Natural killer cell (primary cell): ENCODE measurements at regions not wholly inside any gene's neighbourhood (a gene's known extent, or its start where the extent isn't known, plus 50 kb on each side); places are given as distances from the start of the nearest gene placed in this dataset.

Experiments
- ATAC-seq, 3 donors: fragments of 150-1000 bp in 2 of 3; fragments of 200-7000 bp in 1 of 3; cut with Tn5 transposase; 1 replicate in 1 of 3; 2 replicates in 2 of 3; pipeline ENCODE4 v1.10.0; 2021; ENCODE audit warnings: mild to moderate bottlenecking in 2 of 3, moderate library complexity in 2 of 3
- DNase-seq, 2 donors: peaks; one replicate each; pipeline versions ENCODE4 v3.0.0 to v3.0.0-alpha.2; 2013 to 2021; ENCODE audit warnings: mixed read lengths in 1 of 2
- H3K27ac ChIP-seq: one replicate; pipeline ENCODE4 v1.5.1; 2013; ENCODE audit warnings: mild to moderate bottlenecking, low read length
- H3K27me3 ChIP-seq: one replicate; pipeline ENCODE4 v1.6.1; 2013; ENCODE audit warnings: low read length; ENCODE audit not compliant: control insufficient read depth, insufficient read depth
- H3K36me3 ChIP-seq: one replicate; pipeline ENCODE4 v1.6.1; 2013; ENCODE audit warnings: low read length; ENCODE audit not compliant: control insufficient read depth, insufficient read depth
- H3K4me1 ChIP-seq: one replicate; pipeline ENCODE4 v1.6.1; 2013; ENCODE audit warnings: low read length; ENCODE audit not compliant: control insufficient read depth, insufficient read depth
- H3K4me3 ChIP-seq: one replicate; pipeline ENCODE4 v1.5.1; 2013; ENCODE audit warnings: low read length
- H3K9me3 ChIP-seq: one replicate; pipeline ENCODE4 v1.6.1; 2013; ENCODE audit warnings: low read length; ENCODE audit not compliant: control insufficient read depth, insufficient read depth
- H3K27ac Mint-ChIP-seq, 2 donors: one replicate each; pipeline ENCODE4 v1.8.0; 2022; ENCODE audit warnings: mild to moderate bottlenecking in 2 of 2, mixed read lengths in 2 of 2, moderate library complexity in 1 of 2
- H3K27me3 Mint-ChIP-seq, 2 donors: one replicate each; pipeline ENCODE4 v1.8.0; 2022; ENCODE audit warnings: low read depth in 2 of 2, mixed read lengths in 2 of 2
- H3K36me3 Mint-ChIP-seq: one replicate; pipeline ENCODE4 v1.8.0; 2022; ENCODE audit warnings: mixed read lengths
- H3K4me1 Mint-ChIP-seq, 2 donors: one replicate each; pipeline ENCODE4 v1.8.0; 2022; ENCODE audit warnings: mixed read lengths in 2 of 2
- H3K4me3 Mint-ChIP-seq: one replicate; pipeline ENCODE4 v1.8.0; 2022; ENCODE audit warnings: mild to moderate bottlenecking, moderate library complexity, mixed read lengths
- H3K9me3 Mint-ChIP-seq, 2 donors: one replicate each; pipeline ENCODE4 v1.8.0; 2022; ENCODE audit warnings: mixed read lengths in 2 of 2
- WGBS: methylation state at CpG from one replicate; pipeline ENCODE4 v1.1.7; 2013; ENCODE audit warnings: missing lambda C conversion rate; ENCODE audit not compliant: insufficient coverage; 5-methylcytosine and 5-hydroxymethylcytosine counted together
- intact Hi-C: fragments of 100-400 bp; cut with micrococcal nuclease; formaldehyde crosslinking; loops from one replicate; pipeline ENCODE4 v1.14.2; 2022
- TF ChIP-seq, protein P1 (sequence below): fragments of 200-600 bp; IDR thresholded peaks from one replicate; pipeline ENCODE4 v1.8.0; 2022; ENCODE audit warnings: antibody characterized with exemption

DNA sequence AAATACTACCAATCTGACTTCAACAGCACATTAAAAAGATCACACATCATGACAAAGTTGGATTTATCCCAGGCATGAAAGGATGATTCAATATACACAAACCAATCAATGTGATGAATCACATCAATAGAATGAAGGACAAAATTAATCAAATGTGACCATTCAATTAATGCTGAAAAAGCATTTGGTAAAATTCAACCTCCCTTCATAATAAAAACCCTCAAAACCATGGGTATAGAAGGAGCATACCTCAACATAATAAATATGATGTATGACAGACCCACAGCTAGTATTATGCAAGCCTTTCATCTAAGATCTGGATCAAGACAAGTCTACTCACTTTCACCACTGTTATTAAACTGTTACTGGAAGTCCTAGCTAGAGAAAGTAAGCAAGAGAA is 921.7 kb upstream of the RAG2 start:
- Mint-ChIP-seq H3K27ac (no peak overlapping the region), H3K27me3 (no peaks in the 10 kb centered on the region), H3K36me3 (peaks cover 29% of the 10 kb centered on the region), H3K4me3 (no peak overlapping the region), H3K4me1 (no peaks in the 10 kb centered on the region), H3K9me3 (peaks cover 3 to 6% of the 10 kb centered on the region in 2 donors)
- H3K4me3 ChIP-seq, result no peak overlapping the region
- H3K27me3 ChIP-seq, result no peaks in the 10 kb centered on the region
- no peaks in the 10 kb centered on the region for H3K4me1 ChIP-seq
- intact Hi-C loops, result no loop called here
- no peak overlapping the region for H3K27ac ChIP-seq
- no peak for DNase-seq
- TF ChIP-seq, protein P1, sequence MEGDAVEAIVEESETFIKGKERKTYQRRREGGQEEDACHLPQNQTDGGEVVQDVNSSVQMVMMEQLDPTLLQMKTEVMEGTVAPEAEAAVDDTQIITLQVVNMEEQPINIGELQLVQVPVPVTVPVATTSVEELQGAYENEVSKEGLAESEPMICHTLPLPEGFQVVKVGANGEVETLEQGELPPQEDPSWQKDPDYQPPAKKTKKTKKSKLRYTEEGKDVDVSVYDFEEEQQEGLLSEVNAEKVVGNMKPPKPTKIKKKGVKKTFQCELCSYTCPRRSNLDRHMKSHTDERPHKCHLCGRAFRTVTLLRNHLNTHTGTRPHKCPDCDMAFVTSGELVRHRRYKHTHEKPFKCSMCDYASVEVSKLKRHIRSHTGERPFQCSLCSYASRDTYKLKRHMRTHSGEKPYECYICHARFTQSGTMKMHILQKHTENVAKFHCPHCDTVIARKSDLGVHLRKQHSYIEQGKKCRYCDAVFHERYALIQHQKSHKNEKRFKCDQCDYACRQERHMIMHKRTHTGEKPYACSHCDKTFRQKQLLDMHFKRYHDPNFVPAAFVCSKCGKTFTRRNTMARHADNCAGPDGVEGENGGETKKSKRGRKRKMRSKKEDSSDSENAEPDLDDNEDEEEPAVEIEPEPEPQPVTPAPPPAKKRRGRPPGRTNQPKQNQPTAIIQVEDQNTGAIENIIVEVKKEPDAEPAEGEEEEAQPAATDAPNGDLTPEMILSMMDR, result no peak
- H3K36me3 ChIP-seq, result no peaks in the 10 kb centered on the region
- H3K9me3 ChIP-seq, result no peaks in the 10 kb centered on the region
- ATAC-seq, result no peak

DNA sequence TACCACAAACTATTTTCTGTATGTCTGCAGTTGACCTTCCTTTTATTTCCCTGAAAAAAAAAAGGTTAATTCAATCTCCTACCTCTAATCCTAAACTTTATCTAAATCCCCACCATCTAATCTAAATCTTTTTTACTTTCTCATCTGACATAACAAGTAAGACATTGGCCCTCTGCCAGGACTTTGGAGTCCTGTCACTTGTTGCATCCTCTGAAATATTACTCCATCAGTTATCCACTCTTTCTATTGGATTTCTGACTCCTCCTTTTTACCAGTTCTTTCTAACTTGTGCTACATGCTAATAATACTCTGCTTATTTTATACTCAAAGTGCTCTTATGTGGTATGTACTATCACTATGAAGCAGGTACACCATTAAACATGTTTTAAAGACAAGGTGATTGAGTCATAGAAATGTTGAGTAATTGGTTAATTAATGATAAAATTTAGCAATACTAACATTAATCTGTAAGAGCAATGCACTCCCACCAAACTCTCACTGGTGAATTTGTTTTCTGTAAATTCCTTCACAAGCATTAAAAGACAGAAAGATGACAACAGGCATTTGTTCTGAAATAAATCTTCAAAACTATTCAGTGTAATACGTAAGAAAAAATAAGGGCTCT is 914.2 kb upstream of the RAG2 start:
- ATAC-seq, result no peak
- no peak for DNase-seq
- intact Hi-C loops, result no loop called here
- H3K4me1 Mint-ChIP-seq, result peaks cover 6% of the 10 kb centered on the region in 2 donors
- no peak overlapping the region for H3K27ac Mint-ChIP-seq
- Histone ChIP-seq H3K27ac (no peak overlapping the region), H3K36me3 (no peaks in the 10 kb centered on the region), H3K4me3 (no peak overlapping the region), H3K4me1 (no peaks in the 10 kb centered on the region), H3K27me3 (no peaks in the 10 kb centered on the region), H3K9me3 (no peaks in the 10 kb centered on the region)
- peaks cover 11% of the 10 kb centered on the region for H3K36me3 Mint-ChIP-seq
- WGBS, result no CpG with 5 or more reads among the region's 1 CpG
- TF ChIP-seq, protein P1, result no peak
- H3K4me3 Mint-ChIP-seq, result no peak overlapping the region
- H3K9me3 Mint-ChIP-seq, result peaks cover 2 to 6% of the 10 kb centered on the region in 2 donors
- no peaks in the 10 kb centered on the region for H3K27me3 Mint-ChIP-seq

DNA sequence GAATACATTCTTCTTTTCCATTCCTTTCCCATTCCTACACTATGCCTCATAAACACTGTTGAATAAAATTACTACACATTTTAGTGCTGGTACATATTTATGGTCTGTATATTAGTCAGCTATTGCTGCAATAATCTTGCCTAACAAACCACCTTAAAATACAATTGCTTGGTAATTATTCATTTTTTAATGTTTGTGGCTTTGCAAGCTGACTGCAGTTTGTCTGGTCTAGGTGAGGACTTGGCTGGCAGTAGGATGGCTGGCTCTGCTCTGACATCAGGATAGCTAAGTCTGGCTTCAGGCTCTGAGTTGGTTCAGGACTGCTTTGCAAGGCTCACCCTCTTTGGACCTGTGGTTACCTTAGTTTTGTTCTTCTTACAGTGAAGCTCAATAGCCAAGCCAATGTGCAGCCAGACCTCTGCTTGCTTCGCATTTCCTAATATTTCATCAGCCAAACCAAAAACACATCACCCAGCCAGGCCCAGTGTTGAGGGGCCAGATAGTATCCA is 913.4 kb upstream of the RAG2 start:
- DNase-seq (no peak), ATAC-seq (no peak)
- TF ChIP-seq, protein P1, result no peak
- intact Hi-C loops, result no loop called here
- Histone ChIP-seq H3K36me3 (no peaks in the 10 kb centered on the region), H3K27me3 (no peaks in the 10 kb centered on the region), H3K9me3 (no peaks in the 10 kb centered on the region), H3K4me3 (no peak overlapping the region), H3K27ac (no peak overlapping the region), H3K4me1 (no peaks in the 10 kb centered on the region)
- peaks cover 2 to 6% of the 10 kb centered on the region in 2 donors for H3K9me3 Mint-ChIP-seq
- WGBS, result 67% methylated on average over 1 of the region's 1 CpG
- no peak overlapping the region for H3K4me3 Mint-ChIP-seq
- no peaks in the 10 kb centered on the region for H3K27me3 Mint-ChIP-seq
- H3K27ac Mint-ChIP-seq, result no peak overlapping the region
- peaks cover 6 to 8% of the 10 kb centered on the region in 2 donors for H3K4me1 Mint-ChIP-seq
- peaks cover 6% of the 10 kb centered on the region for H3K36me3 Mint-ChIP-seq

DNA sequence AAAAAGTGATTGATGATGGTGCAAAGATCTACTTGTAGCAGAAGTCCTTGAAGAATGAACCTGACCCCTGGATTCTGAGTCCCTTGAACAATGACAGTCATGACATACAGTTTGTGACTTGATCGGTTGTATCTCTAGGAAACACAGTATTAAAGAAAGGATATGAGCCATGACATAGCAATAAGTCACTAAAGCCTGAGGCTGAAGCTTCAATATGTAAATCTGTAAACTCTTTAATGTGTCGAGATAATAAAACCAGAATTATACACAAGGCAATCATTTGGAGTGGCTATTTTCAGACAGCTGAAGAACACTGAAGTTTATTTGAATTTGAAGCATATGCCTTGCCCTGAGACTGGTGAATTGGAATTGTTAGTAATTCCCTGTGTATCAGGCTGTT is 911.5 kb upstream of the RAG2 start:
- no peaks in the 10 kb centered on the region for H3K27me3 Mint-ChIP-seq
- WGBS, result 59% methylated on average over 1 of the region's 2 CpGs
- H3K4me3 ChIP-seq, result no peak overlapping the region
- H3K36me3 Mint-ChIP-seq, result no peaks in the 10 kb centered on the region
- TF ChIP-seq, protein P1, result no peak
- ATAC-seq (no peak), DNase-seq (no peak)
- peaks cover 2 to 3% of the 10 kb centered on the region in 2 donors for H3K9me3 Mint-ChIP-seq
- H3K27ac Mint-ChIP-seq, result no peak overlapping the region
- H3K36me3 ChIP-seq, result no peaks in the 10 kb centered on the region
- peaks cover 10 to 14% of the 10 kb centered on the region in 2 donors for H3K4me1 Mint-ChIP-seq
- H3K9me3 ChIP-seq, result no peaks in the 10 kb centered on the region
- H3K27me3 ChIP-seq, result no peaks in the 10 kb centered on the region
- no peaks in the 10 kb centered on the region for H3K4me1 ChIP-seq
- H3K4me3 Mint-ChIP-seq, result no peak overlapping the region
- intact Hi-C loops, result no loop called here
- no peak overlapping the region for H3K27ac ChIP-seq
